Lung (tissue), 11 donors: ENCODE measurements at regions not wholly inside any gene's neighbourhood (a gene's known extent, or its start where the extent isn't known, plus 50 kb on each side); places are given as distances from the start of the nearest gene placed in this dataset.
"Not testable (repeated sequence)": the region's sequence is repeated elsewhere in the genome, so short reads cannot be mapped to it uniquely, and the experiment has no call there.

Experiments used
- ATAC-seq: fragments of 200-7000 bp; cut with Tn5 transposase; one replicate; pipeline ENCODE4 v1.9.1; 2020; ENCODE audit warnings: moderate number of reproducible peaks; ENCODE audit not compliant: insufficient read depth, low FRiP score
- DNase-seq, 3 donors: peaks; one replicate each; pipeline ENCODE4 v3.0.0-alpha.2; 2013 to 2017
- H3K27ac ChIP-seq, 2 donors: one replicate each; pipeline ENCODE4 v1.5.1; 2013; ENCODE audit warnings: mild to moderate bottlenecking in 2 of 2, moderate library complexity in 2 of 2, control low read depth in 1 of 2, inconsistent platforms in 1 of 2, low read depth in 1 of 2, low read length in 1 of 2
- H3K27me3 ChIP-seq, 3 donors: one replicate each; pipeline ENCODE4 v1.5.1; 2013; ENCODE audit warnings: low read length in 2 of 3; ENCODE audit not compliant: control insufficient read depth in 3 of 3, insufficient read depth in 3 of 3
- H3K36me3 ChIP-seq, 4 donors: one replicate each; pipeline ENCODE4 v1.5.1; 2013; ENCODE audit warnings: low read length in 4 of 4, mild to moderate bottlenecking in 1 of 4, moderate library complexity in 1 of 4; ENCODE audit not compliant: control insufficient read depth in 4 of 4, insufficient read depth in 4 of 4
- H3K4me1 ChIP-seq, 5 donors: one replicate each; pipeline ENCODE4 v1.5.1; 2013; ENCODE audit warnings: low read length in 5 of 5, mild to moderate bottlenecking in 2 of 5, moderate library complexity in 1 of 5; ENCODE audit not compliant: control insufficient read depth in 5 of 5, insufficient read depth in 5 of 5
- H3K4me3 ChIP-seq: one replicate; pipeline ENCODE4 v1.5.1; 2013; ENCODE audit warnings: mild to moderate bottlenecking, control low read depth, moderate library complexity
- H3K9ac ChIP-seq, 2 donors: one replicate each; pipeline ENCODE4 v1.5.1; 2013; ENCODE audit warnings: low read length in 2 of 2, control low read depth in 1 of 2; ENCODE audit not compliant: insufficient read depth in 1 of 2
- H3K9me3 ChIP-seq, 4 donors: one replicate each; pipeline ENCODE4 v1.5.1; 2013; ENCODE audit warnings: low read length in 3 of 4, mild to moderate bottlenecking in 1 of 4, moderate library complexity in 1 of 4; ENCODE audit not compliant: control insufficient read depth in 4 of 4, insufficient read depth in 3 of 4
- WGBS, 2 donors: extraction: QIAGEN DNeasy Blood & Tissue Kit; methylation state at CpG; one replicate each; pipeline ENCODE4 v1.1.7; 2013; 5-methylcytosine and 5-hydroxymethylcytosine counted together
- TF ChIP-seq, protein P1 (sequence below): IDR thresholded peaks from 2 replicates; pipeline ENCODE4 v1.5.1; 2012; ENCODE audit warnings: mild to moderate bottlenecking; ENCODE audit errors: control extremely low read depth, extremely low read depth
- donor health status: control.
- donor health status: control.
- donor health status: Bipolar disorder and iron deficiency.
- donor health status: healthy.
- donor health status: DM: yes; HTN: yes; CAD: no.

DNA sequence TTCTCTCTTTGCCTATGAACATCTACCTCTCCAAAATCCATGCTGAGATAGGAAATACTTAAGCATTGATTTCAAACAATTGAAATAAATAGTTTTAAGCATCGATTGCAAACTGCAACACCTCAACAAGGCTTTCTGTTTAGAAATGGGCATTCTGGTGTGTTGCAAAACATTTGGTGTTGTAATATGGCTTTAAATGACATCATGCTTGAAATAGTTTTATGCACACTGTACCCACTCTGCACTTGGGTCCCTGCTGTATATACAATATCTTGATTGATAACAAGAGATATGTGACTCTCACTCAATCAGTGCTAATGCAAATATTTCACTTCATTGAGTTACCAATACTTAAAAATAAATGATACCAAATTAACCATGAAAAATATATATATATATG, 964.9 kb upstream of the GRIA3 start:
- ATAC-seq (no peak), DNase-seq (no peak)
- H3K36me3 ChIP-seq = no peaks in the 10 kb centered on the region
- TF ChIP-seq, protein P1, sequence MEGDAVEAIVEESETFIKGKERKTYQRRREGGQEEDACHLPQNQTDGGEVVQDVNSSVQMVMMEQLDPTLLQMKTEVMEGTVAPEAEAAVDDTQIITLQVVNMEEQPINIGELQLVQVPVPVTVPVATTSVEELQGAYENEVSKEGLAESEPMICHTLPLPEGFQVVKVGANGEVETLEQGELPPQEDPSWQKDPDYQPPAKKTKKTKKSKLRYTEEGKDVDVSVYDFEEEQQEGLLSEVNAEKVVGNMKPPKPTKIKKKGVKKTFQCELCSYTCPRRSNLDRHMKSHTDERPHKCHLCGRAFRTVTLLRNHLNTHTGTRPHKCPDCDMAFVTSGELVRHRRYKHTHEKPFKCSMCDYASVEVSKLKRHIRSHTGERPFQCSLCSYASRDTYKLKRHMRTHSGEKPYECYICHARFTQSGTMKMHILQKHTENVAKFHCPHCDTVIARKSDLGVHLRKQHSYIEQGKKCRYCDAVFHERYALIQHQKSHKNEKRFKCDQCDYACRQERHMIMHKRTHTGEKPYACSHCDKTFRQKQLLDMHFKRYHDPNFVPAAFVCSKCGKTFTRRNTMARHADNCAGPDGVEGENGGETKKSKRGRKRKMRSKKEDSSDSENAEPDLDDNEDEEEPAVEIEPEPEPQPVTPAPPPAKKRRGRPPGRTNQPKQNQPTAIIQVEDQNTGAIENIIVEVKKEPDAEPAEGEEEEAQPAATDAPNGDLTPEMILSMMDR = no peak
- peaks cover 0 to 2% (median 0%) of the 10 kb centered on the region in 4 donors for H3K9me3 ChIP-seq
- WGBS, 2 donors = 65 to 87% methylated on average over 1 of the region's 1 CpG
- no peak overlapping the region for H3K4me3 ChIP-seq
- no peaks in the 10 kb centered on the region for H3K4me1 ChIP-seq
- no peaks in the 10 kb centered on the region for H3K27me3 ChIP-seq
- no peak overlapping the region for H3K9ac ChIP-seq
- H3K27ac ChIP-seq = no peak overlapping the region

DNA sequence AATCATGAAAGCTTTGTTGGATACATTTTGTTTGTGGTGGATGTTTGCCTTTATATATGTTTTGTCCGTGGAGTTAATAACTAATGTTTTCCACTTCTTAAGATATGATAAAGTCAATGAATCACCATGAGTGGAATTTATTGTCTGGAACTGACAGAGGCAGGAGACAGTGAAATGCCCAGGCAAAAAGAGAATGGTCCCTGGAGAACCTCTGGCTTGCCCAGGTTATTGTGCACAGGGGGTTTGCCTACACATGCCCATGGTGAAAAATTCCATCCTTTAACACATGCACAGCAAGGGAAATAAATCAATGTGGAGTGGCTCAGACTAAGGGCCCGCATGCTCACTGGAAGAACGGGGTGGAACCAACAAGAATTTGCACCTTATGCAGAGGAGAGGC, 964.3 kb upstream of the GRIA3 start:
- H3K36me3 ChIP-seq = no peaks in the 10 kb centered on the region
- H3K9ac ChIP-seq = no peak overlapping the region
- H3K27ac ChIP-seq = no peak overlapping the region
- ATAC-seq (no peak), DNase-seq (no peak)
- WGBS, 2 donors = 78 to 81% methylated on average over 3 of the region's 3 CpGs
- H3K9me3 ChIP-seq = peaks cover 0 to 2% (median 0%) of the 10 kb centered on the region in 4 donors
- TF ChIP-seq, protein P1 = no peak
- no peaks in the 10 kb centered on the region for H3K27me3 ChIP-seq
- no peak overlapping the region for H3K4me3 ChIP-seq
- no peaks in the 10 kb centered on the region for H3K4me1 ChIP-seq

- Histone ChIP-seq H3K27me3 (no peaks in the 10 kb centered on the region), H3K4me3 (no peak overlapping the region), H3K36me3 (no peaks in the 10 kb centered on the region), H3K9ac (no peak overlapping the region), H3K4me1 (no peaks in the 10 kb centered on the region), H3K9me3 (peaks cover 0 to 2% (median 0%) of the 10 kb centered on the region in 4 donors), H3K27ac (no peak overlapping the region)
- DNase-seq (no peak), ATAC-seq (no peak)
- WGBS, 2 donors = 38 to 56% methylated on average over 3 of the region's 3 CpGs
- TF ChIP-seq, protein P1 = no peak
These were observed 963.3 kb upstream of the GRIA3 start for GRCh38 chrX:122220644-122221373.

DNA sequence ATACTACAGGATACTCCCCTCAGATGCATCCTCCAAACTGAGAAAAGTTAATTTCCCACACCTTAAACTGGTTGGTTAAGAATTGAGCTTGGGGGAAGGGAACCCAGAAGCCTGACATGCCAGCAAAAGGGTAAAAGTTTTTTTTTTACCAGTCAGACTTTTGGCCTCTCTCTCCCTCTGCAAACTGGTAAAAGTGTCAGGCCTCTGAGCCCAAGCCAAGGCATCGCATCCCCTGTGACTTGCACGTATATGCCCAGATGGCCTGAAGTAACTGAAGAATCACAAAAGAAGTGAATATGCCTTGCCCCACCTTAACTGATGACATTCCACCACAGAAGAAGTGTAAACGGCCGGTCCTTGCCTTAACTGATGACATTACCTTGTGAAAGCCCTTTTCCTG, 962.3 kb upstream of the GRIA3 start:
- H3K9me3 ChIP-seq, H3K4me3 ChIP-seq, H3K36me3 ChIP-seq, H3K27ac ChIP-seq, H3K9ac ChIP-seq, DNase-seq, ATAC-seq, H3K4me1 ChIP-seq, H3K27me3 ChIP-seq: not testable (repeated sequence)
- WGBS, 2 donors = 15 to 30% methylated on average over 4 of the region's 4 CpGs

DNA sequence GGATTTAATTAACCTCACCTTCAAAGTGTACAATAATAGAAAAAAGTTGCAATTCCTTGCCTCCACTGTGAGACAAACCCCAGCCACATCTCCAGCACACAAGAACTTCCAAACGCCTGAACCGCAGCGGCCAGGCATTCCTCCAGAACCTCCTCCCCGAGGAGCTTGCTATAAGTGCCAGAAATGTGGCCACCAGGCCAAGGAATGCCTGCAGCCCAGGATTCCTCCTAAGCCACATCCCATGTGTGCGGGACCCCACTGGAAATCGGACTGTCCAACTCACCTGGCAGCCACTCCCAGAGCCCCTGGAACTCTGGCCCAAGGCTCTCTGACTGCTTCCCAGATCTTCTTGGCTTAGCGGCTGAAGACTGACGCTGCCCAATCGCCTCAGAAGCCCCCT, 959.9 kb upstream of the GRIA3 start:
- H3K9ac ChIP-seq, H3K4me1 ChIP-seq, DNase-seq, H3K9me3 ChIP-seq, ATAC-seq, H3K36me3 ChIP-seq, H3K27ac ChIP-seq, H3K4me3 ChIP-seq, H3K27me3 ChIP-seq: not testable (repeated sequence)
- 49 to 55% methylated on average over 5 to 9 of the region's 9 CpGs for WGBS, 2 donors
